Dendritic cell treated with granulocyte-macrophage colony-stimulating factor and Interleukin-4, amounts not matched to agents 40 ng/mL and 50 ng/mL, for 4 days (primary cell): ENCODE measurements at regions not wholly inside any gene's neighbourhood (a gene's known extent, or its start where the extent isn't known, plus 50 kb on each side); places are given as distances from the start of the nearest gene placed in this dataset.
A peak's percentile ranks its signal among the peaks of the same experiment; 100 is the strongest.

Experiments used
- H3K27ac Mint-ChIP-seq: one replicate; pipeline ENCODE4 v1.8.0; 2022; ENCODE audit warnings: mild to moderate bottlenecking, mixed read lengths
- H3K27me3 Mint-ChIP-seq: one replicate; pipeline ENCODE4 v1.8.0; 2022; ENCODE audit warnings: mild to moderate bottlenecking, mixed read lengths
- H3K36me3 Mint-ChIP-seq: one replicate; pipeline ENCODE4 v1.8.0; 2022; ENCODE audit warnings: low read depth, mixed read lengths
- H3K4me1 Mint-ChIP-seq: one replicate; pipeline ENCODE4 v1.8.0; 2022; ENCODE audit warnings: low read depth, mixed read lengths
- H3K4me3 Mint-ChIP-seq: one replicate; pipeline ENCODE4 v1.8.0; 2022; ENCODE audit warnings: mild to moderate bottlenecking, moderate library complexity, mixed read lengths
- H3K9me3 Mint-ChIP-seq: one replicate; pipeline ENCODE4 v1.8.0; 2022; ENCODE audit warnings: mixed read lengths
- intact Hi-C: fragments of 100-400 bp; cut with micrococcal nuclease; formaldehyde crosslinking; loops from one replicate; pipeline ENCODE4 v1.15.0; 2022

DNA sequence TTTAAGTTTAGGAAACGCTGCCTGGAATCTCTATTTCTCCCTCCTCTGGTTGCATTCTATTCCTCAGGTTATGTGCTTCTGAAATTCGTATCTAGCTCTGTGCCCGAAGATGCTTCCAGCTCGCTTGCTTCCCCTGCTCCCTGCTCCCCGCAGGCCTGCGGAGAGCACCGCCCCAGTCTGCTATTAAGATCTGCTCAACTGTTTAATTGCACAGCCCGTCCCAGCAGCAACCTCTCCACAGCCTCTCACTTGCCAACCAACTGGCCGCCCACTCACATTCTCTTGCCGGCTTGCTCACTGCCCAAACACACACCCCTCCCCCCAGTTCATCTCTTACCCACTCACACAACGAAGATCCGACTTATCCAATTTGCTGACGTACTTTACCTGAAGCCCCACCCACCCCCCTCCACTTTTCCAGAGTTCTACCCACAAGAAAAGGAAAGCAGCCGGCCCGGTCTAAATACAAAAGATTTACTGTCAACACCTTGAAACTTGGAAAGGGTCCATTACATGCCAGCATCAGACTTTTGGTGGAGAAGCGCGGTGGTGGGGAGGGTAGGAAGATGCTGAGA is 167.3 kb upstream of the KLF14 start:
- Mint-ChIP-seq H3K27ac (no peak overlapping the region), H3K9me3 (no peaks in the 10 kb centered on the region), H3K36me3 (peaks cover 78% of the 10 kb centered on the region), H3K27me3 (no peaks in the 10 kb centered on the region), H3K4me3 (no peak overlapping the region), H3K4me1 (peaks cover 79% of the 10 kb centered on the region)
- intact Hi-C loops, result loop anchor here (5.0 kb wide), 1 partner anchor 36 kb away; no protein-coding TSS in a partner anchor

DNA sequence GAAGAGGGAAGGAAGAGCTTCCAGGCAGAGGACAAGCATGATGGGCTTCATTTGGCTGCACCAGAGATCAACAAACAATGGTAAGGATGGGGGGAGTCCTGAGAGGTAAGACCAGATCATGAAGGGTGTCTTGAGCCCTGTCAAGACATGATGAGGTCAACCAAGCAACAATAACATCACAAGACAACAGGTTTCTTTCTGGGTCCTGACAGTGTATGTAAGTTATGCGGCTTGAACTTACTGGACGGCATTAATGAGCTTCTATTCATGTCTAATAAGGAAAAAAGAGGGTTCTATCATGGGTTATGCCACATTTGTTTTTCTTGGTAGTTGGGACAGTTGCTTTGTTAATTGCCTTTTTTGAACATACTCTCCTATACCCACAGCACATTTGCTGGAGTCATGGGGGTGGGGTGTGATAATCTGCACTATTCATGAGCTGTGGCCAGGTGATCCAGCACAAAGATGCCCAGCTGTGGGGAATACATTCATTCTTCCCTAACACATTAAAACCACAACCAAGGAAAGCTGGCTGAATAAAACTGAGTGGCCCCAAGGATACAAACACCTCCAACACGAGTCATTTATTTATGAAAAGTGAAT is 168.8 kb upstream of the KLF14 start:
- intact Hi-C loops, result loop anchor here (5.0 kb wide), 1 partner anchor 34 kb away; no protein-coding TSS in a partner anchor
- peaks cover 65% of the 10 kb centered on the region for H3K4me1 Mint-ChIP-seq
- no peak overlapping the region for H3K27ac Mint-ChIP-seq
- no peak overlapping the region for H3K4me3 Mint-ChIP-seq
- no peaks in the 10 kb centered on the region for H3K27me3 Mint-ChIP-seq
- no peaks in the 10 kb centered on the region for H3K9me3 Mint-ChIP-seq
- peaks cover 62% of the 10 kb centered on the region for H3K36me3 Mint-ChIP-seq

- Mint-ChIP-seq H3K27me3 (no peaks in the 10 kb centered on the region), H3K9me3 (no peaks in the 10 kb centered on the region), H3K4me1 (peaks cover 65% of the 10 kb centered on the region), H3K27ac (peak overlapping the region; percentile 57), H3K4me3 (no peak overlapping the region), H3K36me3 (peaks cover 56% of the 10 kb centered on the region)
- intact Hi-C loops, result loop anchor here (5.0 kb wide), 1 partner anchor 34 kb away; no protein-coding TSS in a partner anchor
These were observed 169.5 kb upstream of the KLF14 start for GRCh38 chr7:130903358-130903974.

- H3K9me3 Mint-ChIP-seq, result no peaks in the 10 kb centered on the region
- no peak overlapping the region for H3K4me3 Mint-ChIP-seq
- H3K36me3 Mint-ChIP-seq, result peaks cover 55% of the 10 kb centered on the region
- intact Hi-C loops, result loop anchor here (5.0 kb wide), 1 partner anchor 33 kb away; no protein-coding TSS in a partner anchor
- H3K4me1 Mint-ChIP-seq, result peaks cover 63% of the 10 kb centered on the region
- H3K27ac Mint-ChIP-seq, result peak overlapping the region; percentile 57
- H3K27me3 Mint-ChIP-seq, result no peaks in the 10 kb centered on the region
These were observed 170.2 kb upstream of the KLF14 start for GRCh38 chr7:130904031-130904757.

DNA sequence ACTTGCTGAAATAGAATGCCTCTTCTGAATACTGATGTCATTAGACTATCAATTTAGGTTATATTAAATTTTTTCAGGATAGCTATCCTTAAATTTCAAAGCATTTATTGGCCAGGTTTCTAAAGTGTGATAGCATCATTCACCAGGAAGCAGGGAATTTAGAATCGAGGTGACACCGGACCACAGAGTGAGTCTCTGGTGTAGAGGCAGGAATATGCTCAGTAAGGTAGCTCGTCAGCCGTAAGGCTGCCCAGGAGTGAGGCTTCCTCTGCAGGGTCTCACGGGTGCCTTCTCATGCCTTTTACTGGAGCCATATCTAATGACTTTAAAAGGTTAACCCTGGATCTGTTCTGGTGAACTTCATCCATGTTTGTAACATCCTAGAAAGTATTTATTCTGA is 170.8 kb upstream of the KLF14 start:
- Mint-ChIP-seq H3K27me3 (no peaks in the 10 kb centered on the region), H3K27ac (no peak overlapping the region), H3K9me3 (no peaks in the 10 kb centered on the region), H3K4me3 (no peak overlapping the region), H3K4me1 (peaks cover 63% of the 10 kb centered on the region), H3K36me3 (peaks cover 55% of the 10 kb centered on the region)
- intact Hi-C loops, result loop anchor here (5.0 kb wide), 1 partner anchor 33 kb away; no protein-coding TSS in a partner anchor

DNA sequence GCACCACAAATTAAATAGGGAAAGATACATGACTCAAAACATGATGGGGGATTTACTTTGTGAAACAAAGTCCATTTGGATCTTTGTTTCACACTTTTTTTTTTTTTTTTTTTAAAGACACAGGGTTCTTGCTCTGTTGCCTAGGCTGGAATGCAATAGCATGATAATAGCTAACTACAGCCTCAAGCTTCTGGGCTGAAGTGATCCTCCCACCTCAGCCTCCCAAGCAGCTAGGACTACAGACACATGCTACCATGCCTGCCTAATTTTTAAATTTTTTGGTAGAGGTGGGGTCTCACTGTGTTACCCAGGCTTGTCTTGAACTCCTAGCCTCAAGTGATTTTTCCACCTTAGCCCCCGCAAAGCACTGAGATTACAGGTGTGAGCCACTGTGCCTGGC is 172.6 kb upstream of the KLF14 start:
- peaks cover 56% of the 10 kb centered on the region for H3K36me3 Mint-ChIP-seq
- intact Hi-C loops, result no loop called here
- no peak overlapping the region for H3K4me3 Mint-ChIP-seq
- peaks cover 63% of the 10 kb centered on the region for H3K4me1 Mint-ChIP-seq
- H3K27ac Mint-ChIP-seq, result no peak overlapping the region
- no peaks in the 10 kb centered on the region for H3K27me3 Mint-ChIP-seq
- no peaks in the 10 kb centered on the region for H3K9me3 Mint-ChIP-seq

- Mint-ChIP-seq H3K4me1 (peaks cover 63% of the 10 kb centered on the region), H3K36me3 (peaks cover 48% of the 10 kb centered on the region), H3K27me3 (no peaks in the 10 kb centered on the region), H3K4me3 (no peak overlapping the region), H3K9me3 (no peaks in the 10 kb centered on the region), H3K27ac (no peak overlapping the region)
- intact Hi-C loops, result no loop called here
These were observed 173.4 kb upstream of the KLF14 start for GRCh38 chr7:130907439-130907838.

DNA sequence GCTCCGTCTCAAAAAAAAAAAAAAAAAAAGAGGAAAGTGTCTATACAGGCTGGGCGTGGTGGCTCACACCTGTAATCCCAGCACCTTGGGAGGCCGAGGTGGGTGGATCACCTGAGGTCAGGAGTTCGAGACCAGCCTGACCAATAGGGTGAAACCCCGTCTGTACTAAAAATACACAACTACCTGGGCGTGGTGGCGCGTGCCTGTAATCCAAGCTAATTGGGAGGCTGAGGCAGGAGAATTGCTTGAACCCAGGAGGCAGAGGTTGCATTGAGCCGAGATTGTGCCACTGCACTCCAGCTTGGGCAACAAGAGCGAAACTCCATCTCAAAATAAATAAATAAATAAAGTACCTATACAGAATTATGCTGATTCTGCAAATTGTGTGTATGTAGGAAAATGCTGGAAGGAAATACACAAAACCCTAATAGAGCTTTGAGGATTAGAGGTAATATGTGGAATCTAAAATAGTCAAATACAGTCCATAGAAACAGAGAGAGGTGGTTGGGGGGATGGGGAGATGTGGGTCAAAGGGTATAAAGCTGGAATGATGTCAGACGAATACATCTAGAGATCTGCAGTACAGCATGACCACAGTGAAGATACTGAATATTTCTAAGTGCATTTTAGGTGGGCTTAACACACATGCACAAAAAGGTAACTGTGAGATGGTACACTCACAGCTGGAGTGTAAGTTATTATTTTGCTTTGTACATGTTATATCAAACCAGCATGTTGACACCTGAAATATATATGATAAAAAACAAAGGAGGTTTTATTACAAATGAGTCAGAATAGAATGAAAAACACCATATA is 174.5 kb upstream of the KLF14 start:
- Mint-ChIP-seq H3K4me1 (peaks cover 65% of the 10 kb centered on the region), H3K27ac (no peak overlapping the region), H3K4me3 (no peak overlapping the region), H3K36me3 (peaks cover 37% of the 10 kb centered on the region), H3K27me3 (no peaks in the 10 kb centered on the region), H3K9me3 (no peaks in the 10 kb centered on the region)
- intact Hi-C loops, result no loop called here

GRCh38 chr7:130909161-130909836 is 175.3 kb upstream of the KLF14 start:
- H3K36me3 Mint-ChIP-seq, result peaks cover 33% of the 10 kb centered on the region
- H3K27ac Mint-ChIP-seq, result no peak overlapping the region
- intact Hi-C loops, result no loop called here
- H3K4me1 Mint-ChIP-seq, result peaks cover 65% of the 10 kb centered on the region
- no peaks in the 10 kb centered on the region for H3K27me3 Mint-ChIP-seq
- no peak overlapping the region for H3K4me3 Mint-ChIP-seq
- no peaks in the 10 kb centered on the region for H3K9me3 Mint-ChIP-seq

DNA sequence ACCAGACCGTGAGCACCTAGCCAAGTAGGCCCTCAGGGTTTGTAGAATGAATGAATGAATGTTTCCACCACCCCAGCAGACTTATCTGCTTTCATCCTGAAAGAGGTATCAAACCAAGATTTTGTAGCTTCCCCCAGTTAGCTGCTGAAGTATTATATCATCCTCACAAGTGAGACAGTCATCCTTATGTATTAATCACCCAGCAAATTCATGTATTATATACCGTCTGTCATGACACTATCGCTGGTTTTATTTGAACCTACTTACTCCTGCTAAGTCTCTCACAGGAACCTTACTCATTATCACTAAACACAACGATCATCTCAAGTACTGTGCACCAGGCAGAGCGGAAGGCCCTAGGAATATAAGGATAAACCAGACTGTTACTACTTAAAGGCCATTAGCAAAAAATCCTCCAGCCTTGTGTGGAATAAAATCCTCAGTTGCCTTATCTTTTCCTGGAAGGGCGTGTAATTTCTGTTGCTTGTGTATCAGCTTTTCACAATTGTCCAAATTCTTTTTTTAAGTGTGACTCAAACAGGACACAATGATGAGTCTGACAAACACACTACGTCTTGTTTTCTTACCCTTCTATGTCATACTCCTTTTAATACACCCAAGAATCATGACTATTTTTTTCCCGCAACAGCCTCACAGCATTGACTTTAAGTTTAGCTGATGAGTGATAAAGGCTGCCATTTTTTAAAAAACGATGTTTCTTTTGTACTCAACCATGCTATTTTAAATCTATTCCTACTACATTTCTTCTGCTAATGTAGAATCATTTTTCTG is 176.1 kb upstream of the KLF14 start:
- H3K9me3 Mint-ChIP-seq, result no peaks in the 10 kb centered on the region
- H3K36me3 Mint-ChIP-seq, result peaks cover 29% of the 10 kb centered on the region
- peaks cover 68% of the 10 kb centered on the region for H3K4me1 Mint-ChIP-seq
- peak overlapping the region; percentile 32 for H3K27ac Mint-ChIP-seq
- H3K4me3 Mint-ChIP-seq, result no peak overlapping the region
- intact Hi-C loops, result no loop called here
- H3K27me3 Mint-ChIP-seq, result no peaks in the 10 kb centered on the region

DNA sequence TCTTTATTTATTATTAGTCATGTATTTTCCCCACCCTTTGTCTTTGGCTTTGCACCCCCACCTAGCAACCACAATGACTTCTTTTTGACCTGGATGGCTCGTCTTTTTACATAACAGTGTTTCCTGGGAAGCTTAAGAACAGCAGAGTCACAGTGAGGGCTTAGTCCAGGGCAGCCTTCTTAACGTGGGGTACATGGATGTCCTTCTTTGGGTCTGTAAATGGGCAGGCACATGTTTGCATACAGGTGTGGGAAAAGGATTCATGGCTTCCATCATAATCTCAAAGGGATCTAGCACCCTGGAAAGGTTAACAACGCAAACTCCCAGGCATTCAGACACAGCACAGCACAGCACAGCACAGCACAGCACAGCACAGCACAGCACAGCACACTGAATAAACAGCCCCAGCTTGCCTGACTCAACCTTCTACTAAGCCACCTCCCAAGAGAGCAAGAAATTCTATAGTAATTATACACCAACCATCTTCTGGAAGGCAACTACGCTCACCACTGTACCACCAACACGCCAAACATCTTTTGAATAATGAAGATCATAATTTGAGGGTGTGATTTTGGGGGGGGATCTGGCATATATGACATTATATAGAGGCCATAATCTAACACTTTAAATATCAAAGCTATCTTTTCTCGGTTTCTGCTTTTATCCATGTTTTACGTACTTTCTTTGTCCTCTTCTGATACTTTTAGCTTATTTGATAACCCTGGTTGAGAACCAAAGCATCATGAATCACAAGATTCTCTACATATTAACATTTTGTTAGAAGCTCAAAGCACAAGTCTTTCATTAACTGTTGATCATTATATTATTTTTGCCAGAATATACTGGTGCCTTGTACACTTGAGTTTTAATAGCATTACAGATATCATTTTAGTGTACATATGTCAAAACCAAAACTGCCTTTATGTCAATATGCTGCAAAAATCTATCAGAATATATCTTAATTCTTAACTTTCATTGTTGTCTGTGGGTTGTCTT is 177.2 kb upstream of the KLF14 start:
- H3K36me3 Mint-ChIP-seq, result peaks cover 37% of the 10 kb centered on the region
- H3K27ac Mint-ChIP-seq, result peak overlapping the region; percentile 79
- peaks cover 71% of the 10 kb centered on the region for H3K4me1 Mint-ChIP-seq
- no peaks in the 10 kb centered on the region for H3K27me3 Mint-ChIP-seq
- H3K9me3 Mint-ChIP-seq, result no peaks in the 10 kb centered on the region
- H3K4me3 Mint-ChIP-seq, result no peak overlapping the region
- intact Hi-C loops, result no loop called here
